ENCODE measurements at regions not wholly inside any gene's neighbourhood (a gene's known extent, or its start where the extent isn't known, plus 50 kb on each side); places are given as distances from the start of the nearest gene placed in this dataset.

- no peak for DNase-seq
These were observed 116.0 kb upstream of the FLRT2 start for GRCh38 chr14:85413836-85414526.

- no peak for DNase-seq
These were observed 114.8 kb upstream of the FLRT2 start for GRCh38 chr14:85415015-85415712.

GRCh38 chr14:85416771-85417170, 113.2 kb upstream of the FLRT2 start:
- DNase-seq: no peak

- DNase-seq: no peak
These were observed 112.5 kb upstream of the FLRT2 start for GRCh38 chr14:85417396-85417795.

- no peak for DNase-seq
These were observed 111.2 kb upstream of the FLRT2 start for GRCh38 chr14:85418721-85419120.

- DNase-seq: no peak
These were observed 109.7 kb upstream of the FLRT2 start for GRCh38 chr14:85420278-85420677.

- no peak for DNase-seq
These were observed 109.2 kb upstream of the FLRT2 start for GRCh38 chr14:85420707-85421106.

GRCh38 chr14:85421186-85421877, 108.6 kb upstream of the FLRT2 start:
- DNase-seq: no peak

GRCh38 chr14:85423889-85424288, 106.1 kb upstream of the FLRT2 start:
- no peak for DNase-seq

- no peak for DNase-seq
These were observed 104.4 kb upstream of the FLRT2 start for GRCh38 chr14:85425507-85425906.

GRCh38 chr14:85426068-85426935, 103.6 kb upstream of the FLRT2 start:
- DNase-seq: no peak

GRCh38 chr14:85428926-85429325, 101.0 kb upstream of the FLRT2 start:
- DNase-seq: no peak

- DNase-seq: no peak
These were observed 92.8 kb upstream of the FLRT2 start for GRCh38 chr14:85437148-85437547.

- no peak for DNase-seq
These were observed 91.9 kb upstream of the FLRT2 start for GRCh38 chr14:85438001-85438400.

GRCh38 chr14:85438481-85438942, 91.4 kb upstream of the FLRT2 start:
- DNase-seq: no peak

GRCh38 chr14:85439696-85440328, 90.1 kb upstream of the FLRT2 start:
- DNase-seq: no peak

GRCh38 chr14:85441909-85442643, 87.9 kb upstream of the FLRT2 start:
- DNase-seq: no peak

- no peak for DNase-seq
These were observed 86.9 kb upstream of the FLRT2 start for GRCh38 chr14:85442996-85443395.

- no peak for DNase-seq
These were observed 85.3 kb upstream of the FLRT2 start for GRCh38 chr14:85444635-85445034.

- DNase-seq: no peak
These were observed 84.7 kb upstream of the FLRT2 start for GRCh38 chr14:85445151-85445795.

- no peak for DNase-seq
These were observed 82.1 kb upstream of the FLRT2 start for GRCh38 chr14:85447883-85448282.

Data from NCI-H1417 treated with DMSO at 0.1 percent for 48 hours (cell line).